ENCODE measurements at regions not wholly inside any gene's neighbourhood (a gene's known extent, or its start where the extent isn't known, plus 50 kb on each side); places are given as distances from the start of the nearest gene placed in this dataset.

GRCh38 chrX:63993936-63994335 lies 208.9 kb upstream of the ARHGEF9 start:
- in situ Hi-C loops (cut with HindIII; ENCODE audit: low sequenced_read_pairs) = no loop called here
- H3K4me3 ChIP-seq (ENCODE audit: low read depth, low read length) = no peak overlapping the region
- TF ChIP-seq CTCF (IDR thresholded peaks at IDR 0.05; ENCODE audit: low read depth, low read length) = no peak
- no peak for DNase-seq (ENCODE audit: low read depth, low spot score)

GRCh38 chrX:63985906-63986305 lies 200.9 kb upstream of the ARHGEF9 start:
- in situ Hi-C loops (cut with HindIII; ENCODE audit: low sequenced_read_pairs) = no loop called here
- no peak for DNase-seq (ENCODE audit: low read depth, low spot score)
- no peak overlapping the region for H3K4me3 ChIP-seq (ENCODE audit: low read depth, low read length)
- TF ChIP-seq CTCF (IDR thresholded peaks at IDR 0.05; ENCODE audit: low read depth, low read length) = no peak

GRCh38 chrX:63979480-63979879 lies 194.5 kb upstream of the ARHGEF9 start:
- TF ChIP-seq CTCF (IDR thresholded peaks at IDR 0.05; ENCODE audit: low read depth, low read length) = no peak
- in situ Hi-C loops (cut with HindIII; ENCODE audit: low sequenced_read_pairs) = no loop called here
- no peak for DNase-seq (ENCODE audit: low read depth, low spot score)
- no peak overlapping the region for H3K4me3 ChIP-seq (ENCODE audit: low read depth, low read length)

GRCh38 chrX:63967551-63967950 lies 182.5 kb upstream of the ARHGEF9 start:
- H3K4me3 ChIP-seq (ENCODE audit: low read depth, low read length) = no peak overlapping the region
- no peak for DNase-seq (ENCODE audit: low read depth, low spot score)
- no peak for TF ChIP-seq CTCF (IDR thresholded peaks at IDR 0.05; ENCODE audit: low read depth, low read length)
- in situ Hi-C loops (cut with HindIII; ENCODE audit: low sequenced_read_pairs) = no loop called here

- DNase-seq (ENCODE audit: low read depth, low spot score) = no peak
- no peak for TF ChIP-seq CTCF (IDR thresholded peaks at IDR 0.05; ENCODE audit: low read depth, low read length)
- no peak overlapping the region for H3K4me3 ChIP-seq (ENCODE audit: low read depth, low read length)
- in situ Hi-C loops (cut with HindIII; ENCODE audit: low sequenced_read_pairs) = no loop called here
Observed at GRCh38 chrX:63963095-63963784, 178.2 kb upstream of the ARHGEF9 start.

- DNase-seq (ENCODE audit: low read depth, low spot score) = no peak
- H3K4me3 ChIP-seq (ENCODE audit: low read depth, low read length) = no peak overlapping the region
- no peak for TF ChIP-seq CTCF (IDR thresholded peaks at IDR 0.05; ENCODE audit: low read depth, low read length)
- in situ Hi-C loops (cut with HindIII; ENCODE audit: low sequenced_read_pairs) = no loop called here
Observed at GRCh38 chrX:63961964-63962363, 176.9 kb upstream of the ARHGEF9 start.
